GM12878 (cell line): ENCODE measurements at regions not wholly inside any gene's neighbourhood (a gene's known extent, or its start where the extent isn't known, plus 50 kb on each side); places are given as distances from the start of the nearest gene placed in this dataset.

Experiments
- ATAC-seq: fragments of 200-7000 bp; cut with Tn5 transposase; 3 replicates; pipeline ENCODE4 v1.9.1; 2020; ENCODE audit warnings: mild to moderate bottlenecking, moderate library complexity
- BruUV-seq: library from RNA; stranded (reverse); fragments of 400-500 nt; replicated peaks from 2 replicates; lab custom pipeline; 2021; lab: Mats Ljungman, UMichigan
- CTCF ChIA-PET: fragments of 300-600 bp; sonication (Branson Sonifier 250); formaldehyde crosslinking; extraction: SDS; loops from one replicate; lab custom pipeline; 2021; ENCODE audit warnings: inconsistent platforms; lab: Yijun Ruan, JAX
- POLR2A ChIA-PET: fragments of 350-600 bp; formaldehyde crosslinking; extraction: SDS; loops from one replicate; lab custom pipeline; 2021; ENCODE audit warnings: inconsistent platforms; lab: Charles Lee
- RAD21 ChIA-PET: fragments of 300-600 bp; sonication (Branson Sonifier 250); formaldehyde crosslinking; loops from one replicate; lab custom pipeline; 2023; ENCODE audit warnings: antibody characterized with exemption; ENCODE audit not compliant: unreplicated experiment; lab: Charles Lee
- SMC1A ChIA-PET: fragments of 300-600 bp; sonication (Branson Sonifier 250); formaldehyde crosslinking; loops from one replicate; lab custom pipeline; 2023; ENCODE audit not compliant: unreplicated experiment, uncharacterized antibody; lab: Charles Lee
- DNase-seq: peaks from one replicate; pipeline ENCODE4 v3.0.0-alpha.2; 2011; ENCODE audit warnings: low read depth, low spot score
- FAIRE-seq: peaks from 3 replicates; lab custom pipeline; 2011; peaks lifted over from hg19 to GRCh38; lab: Jason Lieb, UNC
- H2AFZ ChIP-seq: 2 replicates; pipeline ENCODE4 v1.6.0; 2011; ENCODE audit warnings: low read depth, low read length, control low read depth; ENCODE audit not compliant: control insufficient read depth
- H3K27ac ChIP-seq: 2 replicates; pipeline ENCODE4 v1.5.1; 2011; ENCODE audit warnings: control low read depth; ENCODE audit not compliant: control insufficient read depth, insufficient read depth
- H3K27me3 ChIP-seq, 2 experiments: replicated peaks in 1 of 2; 2 replicates each; pipeline versions ENCODE4 v1.6.0 to v1.6.1; 2011; ENCODE audit warnings: low read length in 1 of 2; ENCODE audit not compliant: control insufficient read depth in 2 of 2, insufficient read depth in 2 of 2
- H3K36me3 ChIP-seq, 2 experiments: 2 replicates each; pipeline ENCODE4 v1.5.1; 2011; ENCODE audit warnings: low read length in 1 of 2; ENCODE audit not compliant: control insufficient read depth in 2 of 2, insufficient read depth in 2 of 2
- H3K4me1 ChIP-seq: 2 replicates; pipeline ENCODE4 v1.6.1; 2011; ENCODE audit warnings: mild to moderate bottlenecking, low read length, moderate library complexity, mixed read lengths; ENCODE audit not compliant: control insufficient read depth, insufficient read depth
- H3K4me2 ChIP-seq: 2 replicates; pipeline ENCODE4 v1.6.0; 2011; ENCODE audit warnings: control low read depth; ENCODE audit not compliant: control insufficient read depth, insufficient read depth
- H3K4me3 ChIP-seq: fragments of 200-600 bp; sonication (generic); 2 replicates; pipeline ENCODE4 v1.5.1; 2016
- H3K79me2 ChIP-seq: 2 replicates; pipeline ENCODE4 v1.6.0; 2011; ENCODE audit warnings: low read length; ENCODE audit not compliant: control insufficient read depth, insufficient read depth
- H3K9ac ChIP-seq: 2 replicates; pipeline ENCODE4 v1.8.0; 2011; ENCODE audit warnings: low read length, control low read depth, mixed read lengths; ENCODE audit not compliant: control insufficient read depth, insufficient read depth
- H3K9me3 ChIP-seq: replicated peaks from 3 replicates; pipeline ENCODE4 v1.5.1; 2011; ENCODE audit warnings: mild to moderate bottlenecking, low read length; ENCODE audit not compliant: control insufficient read depth, insufficient read depth
- H4K20me1 ChIP-seq: 2 replicates; pipeline ENCODE4 v1.6.0; 2011; ENCODE audit not compliant: control insufficient read depth, insufficient read depth
- BACH1 ChIP-seq: fragments of 450-650 bp; IDR thresholded peaks from 2 replicates; pipeline ENCODE4 v1.6.1; 2017; ENCODE audit warnings: mild to moderate bottlenecking, borderline replicate concordance
- BMI1 ChIP-seq: fragments of 450-650 bp; IDR thresholded peaks from 2 replicates; pipeline ENCODE4 v1.6.1; 2016; ENCODE audit warnings: mild to moderate bottlenecking, moderate library complexity, borderline replicate concordance
- DPF2 ChIP-seq: fragments of 450-650 bp; IDR thresholded peaks from 2 replicates; pipeline ENCODE4 v1.6.1; 2017; ENCODE audit warnings: mild to moderate bottlenecking
- EGR1 ChIP-seq, 2 experiments: IDR thresholded peaks; 1 replicate in 1 of 2; 2 replicates in 1 of 2; pipeline ENCODE4 v1.6.1; 2011 to 2012; ENCODE audit warnings: low read depth in 2 of 2, low read length in 2 of 2, borderline replicate concordance in 1 of 2, mild to moderate bottlenecking in 1 of 2, moderate library complexity in 1 of 2
- ESRRA ChIP-seq: IDR thresholded peaks from 2 replicates; pipeline ENCODE4 v1.6.1; 2012; ENCODE audit warnings: mild to moderate bottlenecking, low read length, improper control_type of control experiment
- IKZF2 ChIP-seq, 2 experiments: fragments of 450-650 bp; IDR thresholded peaks; 2 replicates each; pipeline ENCODE4 v1.6.1; 2017; ENCODE audit warnings: mild to moderate bottlenecking in 2 of 2, moderate library complexity in 2 of 2
- MTA3 ChIP-seq: IDR thresholded peaks from 2 replicates; pipeline ENCODE4 v1.6.1; 2012; ENCODE audit warnings: low read length, inconsistent platforms, borderline replicate concordance
- NBN ChIP-seq: fragments of 450-650 bp; IDR thresholded peaks from 2 replicates; pipeline ENCODE4 v1.6.1; 2016
- NFYA ChIP-seq: IDR thresholded peaks from 2 replicates; pipeline ENCODE4 v1.6.1; 2011; ENCODE audit warnings: low read depth, mild to moderate bottlenecking, low read length, improper control_type of control experiment, borderline replicate concordance
- STAT3 ChIP-seq: IDR thresholded peaks from 2 replicates; pipeline ENCODE4 v1.6.1; 2011; ENCODE audit warnings: low read depth, low read length, improper control_type of control experiment
- ZNF622 ChIP-seq: fragments of 450-650 bp; IDR thresholded peaks from 2 replicates; pipeline ENCODE4 v1.6.1; 2017; ENCODE audit warnings: mild to moderate bottlenecking, inconsistent platforms
- ZZZ3 ChIP-seq: IDR thresholded peaks from 2 replicates; pipeline ENCODE4 v1.6.1; 2011; ENCODE audit warnings: low read depth; ENCODE audit not compliant: control insufficient read depth, insufficient read length
- WGBS: methylation state at CpG from one replicate; pipeline ENCODE4 v1.1.6; 2016; ENCODE audit warnings: low lambda C conversion rate; ENCODE audit not compliant: insufficient replicate concordance, insufficient coverage; ENCODE audit errors: missing lambda C conversion rate; 5-methylcytosine and 5-hydroxymethylcytosine counted together
- in situ Hi-C: fragments of 300-500 bp; cut with MboI; formaldehyde crosslinking; loops from 9 replicates; pipeline ENCODE4 v1.14.3; 2018; ENCODE audit warnings: mixed read lengths
- intact Hi-C: fragments of 100-400 bp; cut with micrococcal nuclease; formaldehyde crosslinking; loops from one replicate; pipeline ENCODE4 v1.14.2; 2022; ENCODE audit not compliant: unreplicated experiment
- TF ChIP-seq, protein P1 (sequence below): fragments of 450-650 bp; IDR thresholded peaks from 2 replicates; pipeline ENCODE4 v1.6.1; 2017; ENCODE audit warnings: mild to moderate bottlenecking, low read depth, inconsistent platforms; ENCODE audit not compliant: poor library complexity, severe bottlenecking
- TF ChIP-seq, protein P2 (sequence below), 3 experiments: IDR thresholded peaks in 2 of 3; conservative IDR thresholded peaks in 1 of 3; 2 replicates each; pipeline ENCODE4 v1.5.1; 2011; ENCODE audit warnings: low read depth in 3 of 3, low read length in 3 of 3, mild to moderate bottlenecking in 3 of 3, control low read depth in 2 of 3, moderate library complexity in 2 of 3, inconsistent platforms in 1 of 3, mixed read lengths in 1 of 3; ENCODE audit not compliant: control insufficient read depth in 2 of 3, insufficient read depth in 1 of 3; ENCODE audit errors: extremely low read depth in 1 of 3
- TF ChIP-seq, protein P3 (sequence below): fragments of 450-650 bp; IDR thresholded peaks from 2 replicates; pipeline ENCODE4 v1.6.1; 2017; ENCODE audit warnings: mild to moderate bottlenecking, moderate library complexity
- TF ChIP-seq, protein P4 (sequence below): IDR thresholded peaks from 2 replicates; pipeline ENCODE4 v1.6.1; 2011; ENCODE audit warnings: low read depth, low read length, improper control_type of control experiment, borderline replicate concordance

DNA sequence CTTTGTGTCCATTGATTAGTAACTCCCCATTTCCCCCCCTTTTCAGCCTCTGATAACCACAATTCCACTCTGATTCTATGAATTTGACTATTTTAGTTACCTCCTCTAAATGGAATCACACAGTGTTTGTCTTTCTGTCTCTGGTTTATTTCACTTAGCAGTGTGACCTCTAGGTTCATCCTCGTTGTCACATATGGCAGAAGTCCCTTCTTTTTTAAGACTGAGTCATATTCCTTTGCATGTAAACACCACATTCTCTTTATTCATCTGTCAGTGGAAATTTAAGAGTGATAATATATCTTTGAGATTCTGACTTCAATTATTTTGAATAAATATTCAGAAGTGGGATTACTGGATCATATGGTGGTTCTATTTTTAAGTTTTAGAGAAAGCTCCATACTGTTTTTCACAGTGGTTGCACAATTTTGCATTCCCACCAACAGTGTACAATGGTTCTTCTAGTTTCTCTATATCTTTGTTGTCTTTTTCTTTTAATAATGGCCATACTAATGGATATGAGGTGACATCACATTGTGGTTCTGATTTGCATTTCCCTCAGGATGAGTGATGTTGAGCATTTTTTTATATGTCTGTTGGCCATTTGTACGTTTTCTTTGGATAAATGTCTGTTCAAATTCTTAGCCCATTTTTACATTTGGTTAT is 126.1 kb upstream of the GRB10 start:
- Histone ChIP-seq H3K27ac (no peak overlapping the region), H4K20me1 (no peaks in the 10 kb centered on the region), H3K27me3 (no peaks in the 10 kb centered on the region), H3K4me1 (no peaks in the 10 kb centered on the region), H3K36me3 (no peaks in the 10 kb centered on the region), H2AFZ (no peak overlapping the region), H3K4me2 (no peak overlapping the region), H3K4me3 (no peak overlapping the region), H3K9me3 (no peaks in the 10 kb centered on the region), H3K79me2 (no peaks in the 10 kb centered on the region), H3K9ac (no peak overlapping the region)
- ChIA-PET POLR2A (no interaction called here), SMC1A (no interaction called here), CTCF (no interaction called here), RAD21 (no interaction called here)
- ATAC-seq (no peak), DNase-seq (no peak), FAIRE-seq (no peak)
- intact Hi-C loops, result no loop called here
- no TSS peak for BruUV-seq
- WGBS, result 0% methylated on average over 2 of the region's 2 CpGs
- in situ Hi-C loops, result no loop called here
- TF ChIP-seq, protein P1, sequence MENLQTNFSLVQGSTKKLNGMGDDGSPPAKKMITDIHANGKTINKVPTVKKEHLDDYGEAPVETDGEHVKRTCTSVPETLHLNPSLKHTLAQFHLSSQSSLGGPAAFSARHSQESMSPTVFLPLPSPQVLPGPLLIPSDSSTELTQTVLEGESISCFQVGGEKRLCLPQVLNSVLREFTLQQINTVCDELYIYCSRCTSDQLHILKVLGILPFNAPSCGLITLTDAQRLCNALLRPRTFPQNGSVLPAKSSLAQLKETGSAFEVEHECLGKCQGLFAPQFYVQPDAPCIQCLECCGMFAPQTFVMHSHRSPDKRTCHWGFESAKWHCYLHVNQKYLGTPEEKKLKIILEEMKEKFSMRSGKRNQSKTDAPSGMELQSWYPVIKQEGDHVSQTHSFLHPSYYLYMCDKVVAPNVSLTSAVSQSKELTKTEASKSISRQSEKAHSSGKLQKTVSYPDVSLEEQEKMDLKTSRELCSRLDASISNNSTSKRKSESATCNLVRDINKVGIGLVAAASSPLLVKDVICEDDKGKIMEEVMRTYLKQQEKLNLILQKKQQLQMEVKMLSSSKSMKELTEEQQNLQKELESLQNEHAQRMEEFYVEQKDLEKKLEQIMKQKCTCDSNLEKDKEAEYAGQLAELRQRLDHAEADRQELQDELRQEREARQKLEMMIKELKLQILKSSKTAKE, result no peak
- TF ChIP-seq NFYA, result no peak
- TF ChIP-seq DPF2, result no peak
- TF ChIP-seq, protein P2, sequence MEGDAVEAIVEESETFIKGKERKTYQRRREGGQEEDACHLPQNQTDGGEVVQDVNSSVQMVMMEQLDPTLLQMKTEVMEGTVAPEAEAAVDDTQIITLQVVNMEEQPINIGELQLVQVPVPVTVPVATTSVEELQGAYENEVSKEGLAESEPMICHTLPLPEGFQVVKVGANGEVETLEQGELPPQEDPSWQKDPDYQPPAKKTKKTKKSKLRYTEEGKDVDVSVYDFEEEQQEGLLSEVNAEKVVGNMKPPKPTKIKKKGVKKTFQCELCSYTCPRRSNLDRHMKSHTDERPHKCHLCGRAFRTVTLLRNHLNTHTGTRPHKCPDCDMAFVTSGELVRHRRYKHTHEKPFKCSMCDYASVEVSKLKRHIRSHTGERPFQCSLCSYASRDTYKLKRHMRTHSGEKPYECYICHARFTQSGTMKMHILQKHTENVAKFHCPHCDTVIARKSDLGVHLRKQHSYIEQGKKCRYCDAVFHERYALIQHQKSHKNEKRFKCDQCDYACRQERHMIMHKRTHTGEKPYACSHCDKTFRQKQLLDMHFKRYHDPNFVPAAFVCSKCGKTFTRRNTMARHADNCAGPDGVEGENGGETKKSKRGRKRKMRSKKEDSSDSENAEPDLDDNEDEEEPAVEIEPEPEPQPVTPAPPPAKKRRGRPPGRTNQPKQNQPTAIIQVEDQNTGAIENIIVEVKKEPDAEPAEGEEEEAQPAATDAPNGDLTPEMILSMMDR (IDR thresholded peaks at IDR 0.05 in 2 of 3, conservative IDR thresholded peaks at IDR 0.05 in 1 of 3; ENCODE audit: control insufficient read depth in 2 of 3, extremely low read depth in 1 of 3, insufficient read depth in 1 of 3, low read depth in 3 of 3, low read length in 3 of 3), result no peak
- no peak for TF ChIP-seq EGR1 (IDR thresholded peaks at IDR 0.05; ENCODE audit: borderline replicate concordance in 1 of 2, low read depth in 2 of 2, low read length in 2 of 2)
- TF ChIP-seq NBN, result no peak
- TF ChIP-seq, protein P3, sequence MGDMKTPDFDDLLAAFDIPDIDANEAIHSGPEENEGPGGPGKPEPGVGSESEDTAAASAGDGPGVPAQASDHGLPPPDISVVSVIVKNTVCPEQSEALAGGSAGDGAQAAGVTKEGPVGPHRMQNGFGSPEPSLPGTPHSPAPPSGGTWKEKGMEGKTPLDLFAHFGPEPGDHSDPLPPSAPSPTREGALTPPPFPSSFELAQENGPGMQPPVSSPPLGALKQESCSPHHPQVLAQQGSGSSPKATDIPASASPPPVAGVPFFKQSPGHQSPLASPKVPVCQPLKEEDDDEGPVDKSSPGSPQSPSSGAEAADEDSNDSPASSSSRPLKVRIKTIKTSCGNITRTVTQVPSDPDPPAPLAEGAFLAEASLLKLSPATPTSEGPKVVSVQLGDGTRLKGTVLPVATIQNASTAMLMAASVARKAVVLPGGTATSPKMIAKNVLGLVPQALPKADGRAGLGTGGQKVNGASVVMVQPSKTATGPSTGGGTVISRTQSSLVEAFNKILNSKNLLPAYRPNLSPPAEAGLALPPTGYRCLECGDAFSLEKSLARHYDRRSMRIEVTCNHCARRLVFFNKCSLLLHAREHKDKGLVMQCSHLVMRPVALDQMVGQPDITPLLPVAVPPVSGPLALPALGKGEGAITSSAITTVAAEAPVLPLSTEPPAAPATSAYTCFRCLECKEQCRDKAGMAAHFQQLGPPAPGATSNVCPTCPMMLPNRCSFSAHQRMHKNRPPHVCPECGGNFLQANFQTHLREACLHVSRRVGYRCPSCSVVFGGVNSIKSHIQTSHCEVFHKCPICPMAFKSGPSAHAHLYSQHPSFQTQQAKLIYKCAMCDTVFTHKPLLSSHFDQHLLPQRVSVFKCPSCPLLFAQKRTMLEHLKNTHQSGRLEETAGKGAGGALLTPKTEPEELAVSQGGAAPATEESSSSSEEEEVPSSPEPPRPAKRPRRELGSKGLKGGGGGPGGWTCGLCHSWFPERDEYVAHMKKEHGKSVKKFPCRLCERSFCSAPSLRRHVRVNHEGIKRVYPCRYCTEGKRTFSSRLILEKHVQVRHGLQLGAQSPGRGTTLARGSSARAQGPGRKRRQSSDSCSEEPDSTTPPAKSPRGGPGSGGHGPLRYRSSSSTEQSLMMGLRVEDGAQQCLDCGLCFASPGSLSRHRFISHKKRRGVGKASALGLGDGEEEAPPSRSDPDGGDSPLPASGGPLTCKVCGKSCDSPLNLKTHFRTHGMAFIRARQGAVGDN, result no peak
- no peak for TF ChIP-seq IKZF2 (IDR thresholded peaks at IDR 0.05)
- no peak for TF ChIP-seq ESRRA
- no peak for TF ChIP-seq ZNF622
- TF ChIP-seq BACH1, result no peak
- TF ChIP-seq ZZZ3, result no peak
- TF ChIP-seq STAT3, result no peak
- TF ChIP-seq BMI1, result no peak
- TF ChIP-seq MTA3, result no peak
- TF ChIP-seq, protein P4, sequence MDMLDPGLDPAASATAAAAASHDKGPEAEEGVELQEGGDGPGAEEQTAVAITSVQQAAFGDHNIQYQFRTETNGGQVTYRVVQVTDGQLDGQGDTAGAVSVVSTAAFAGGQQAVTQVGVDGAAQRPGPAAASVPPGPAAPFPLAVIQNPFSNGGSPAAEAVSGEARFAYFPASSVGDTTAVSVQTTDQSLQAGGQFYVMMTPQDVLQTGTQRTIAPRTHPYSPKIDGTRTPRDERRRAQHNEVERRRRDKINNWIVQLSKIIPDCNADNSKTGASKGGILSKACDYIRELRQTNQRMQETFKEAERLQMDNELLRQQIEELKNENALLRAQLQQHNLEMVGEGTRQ, result no peak
